Astrocyte of the cerebellum (primary cell): ENCODE measurements at regions not wholly inside any gene's neighbourhood (a gene's known extent, or its start where the extent isn't known, plus 50 kb on each side); places are given as distances from the start of the nearest gene placed in this dataset.

ENCODE experiments used
- DNase-seq: peaks from one replicate; pipeline ENCODE4 v3.0.0-alpha.2; 2011; ENCODE audit warnings: low read depth
- H3K4me3 ChIP-seq: 2 replicates; pipeline ENCODE4 v1.5.1; 2011; ENCODE audit warnings: mild to moderate bottlenecking, low read depth, low read length, moderate library complexity
- CTCF ChIP-seq: IDR thresholded peaks from 2 replicates; pipeline ENCODE4 v1.5.1; 2012; ENCODE audit warnings: low read length, low read depth, moderate library complexity, mild to moderate bottlenecking; ENCODE audit errors: missing control alignments
- in situ Hi-C: cut with HindIII; loops from 2 replicates; pipeline ENCODE4 v1.10.0; 2017; ENCODE audit warnings: low sequenced_read_pairs

GRCh38 chr16:48098472-48098871 lies 57.3 kb downstream of the ABCC12 start:
- no peak for DNase-seq
- TF ChIP-seq CTCF, result no peak
- no peak overlapping the region for H3K4me3 ChIP-seq
- in situ Hi-C loops, result no loop called here

GRCh38 chr16:48091117-48091516 lies 64.7 kb downstream of the ABCC12 start:
- H3K4me3 ChIP-seq, result no peak overlapping the region
- no peak for TF ChIP-seq CTCF

GRCh38 chr16:48089053-48089792 lies 66.6 kb downstream of the ABCC12 start:
- in situ Hi-C loops, result no loop called here
- DNase-seq, result no peak
- no peak for TF ChIP-seq CTCF
- H3K4me3 ChIP-seq, result no peak overlapping the region

More at GRCh38 chr16:48091117-48091516, 64.7 kb downstream of the ABCC12 start:
- in situ Hi-C loops, result no loop called here
- DNase-seq, result no peak

- no peak for TF ChIP-seq CTCF
- no peak for DNase-seq
- no peak overlapping the region for H3K4me3 ChIP-seq
- in situ Hi-C loops, result no loop called here
Measured at GRCh38 chr16:48087639-48088038, 68.2 kb downstream of the ABCC12 start.

- in situ Hi-C loops, result no loop called here
- no peak for TF ChIP-seq CTCF
- DNase-seq, result no peak
- no peak overlapping the region for H3K4me3 ChIP-seq
Measured at GRCh38 chr16:48086422-48086821, 69.4 kb downstream of the ABCC12 start.

- no peak for TF ChIP-seq CTCF
- H3K4me3 ChIP-seq, result no peak overlapping the region
- DNase-seq, result no peak
- in situ Hi-C loops, result no loop called here
Measured at GRCh38 chr16:48085729-48086128, 70.1 kb downstream of the ABCC12 start.
